Left ventricle myocardium inferior (tissue), 1 donor: ENCODE measurements at regions not wholly inside any gene's neighbourhood (a gene's known extent, or its start where the extent isn't known, plus 50 kb on each side); places are given as distances from the start of the nearest gene placed in this dataset.

Experiments used
- DNase-seq: peaks from one replicate; pipeline ENCODE4 v3.0.0-alpha.2; 2020
- H3K27ac ChIP-seq: fragments of 200-600 bp; replicated peaks from 2 replicates; pipeline ENCODE4 v1.8.0; 2021
- H3K27me3 ChIP-seq: fragments of 200-600 bp; 2 replicates; pipeline ENCODE4 v1.8.0; 2021; ENCODE audit warnings: low read depth
- H3K36me3 ChIP-seq: fragments of 200-600 bp; 2 replicates; pipeline ENCODE4 v1.8.0; 2021
- H3K4me1 ChIP-seq: fragments of 200-600 bp; 2 replicates; pipeline ENCODE4 v1.8.0; 2021
- H3K4me3 ChIP-seq: fragments of 200-600 bp; 2 replicates; pipeline ENCODE4 v1.8.0; 2021; ENCODE audit warnings: mild to moderate bottlenecking, moderate library complexity
- H3K9me3 ChIP-seq: fragments of 200-600 bp; replicated peaks from 2 replicates; pipeline ENCODE4 v1.8.0; 2021
- CTCF ChIP-seq: fragments of 200-600 bp; IDR thresholded peaks from 2 replicates; pipeline ENCODE4 v1.8.0; 2021; ENCODE audit warnings: antibody characterized with exemption, mild to moderate bottlenecking, borderline replicate concordance
- intact Hi-C: fragments of 100-400 bp; cut with micrococcal nuclease; formaldehyde crosslinking; loops from one replicate; pipeline ENCODE4 v1.11.0; 2022
- donor health status: DM: no; HTN: yes; CAD: no; lungs with severe emphysema.

- Histone ChIP-seq H3K36me3 (no peaks in the 10 kb centered on the region), H3K27ac (no peak overlapping the region), H3K27me3 (peaks cover 10% of the 10 kb centered on the region), H3K4me3 (no peak overlapping the region), H3K9me3 (no peaks in the 10 kb centered on the region), H3K4me1 (no peaks in the 10 kb centered on the region)
- intact Hi-C loops = no loop called here
- no peak for TF ChIP-seq CTCF
- DNase-seq = no peak
Observed at GRCh38 chr1:58006421-58007046, 540.0 kb downstream of the OMA1 start.

GRCh38 chr1:58005212-58005611 is 541.3 kb downstream of the OMA1 start:
- Histone ChIP-seq H3K4me3 (no peak overlapping the region), H3K27me3 (peaks cover 16% of the 10 kb centered on the region), H3K9me3 (no peaks in the 10 kb centered on the region), H3K36me3 (no peaks in the 10 kb centered on the region), H3K4me1 (no peaks in the 10 kb centered on the region), H3K27ac (no peak overlapping the region)
- no peak for TF ChIP-seq CTCF
- intact Hi-C loops = no loop called here
- no peak for DNase-seq

GRCh38 chr1:58003988-58004387 is 542.5 kb downstream of the OMA1 start:
- no peak for TF ChIP-seq CTCF
- H3K4me1 ChIP-seq = no peaks in the 10 kb centered on the region
- no peak overlapping the region for H3K27ac ChIP-seq
- DNase-seq = no peak
- no peak overlapping the region for H3K4me3 ChIP-seq
- H3K27me3 ChIP-seq = peaks cover 14% of the 10 kb centered on the region
- no peaks in the 10 kb centered on the region for H3K9me3 ChIP-seq
- intact Hi-C loops = no loop called here
- H3K36me3 ChIP-seq = no peaks in the 10 kb centered on the region

- no peaks in the 10 kb centered on the region for H3K36me3 ChIP-seq
- no peak for TF ChIP-seq CTCF
- H3K4me1 ChIP-seq = no peaks in the 10 kb centered on the region
- peaks cover 1% of the 10 kb centered on the region for H3K9me3 ChIP-seq
- H3K4me3 ChIP-seq = no peak overlapping the region
- peaks cover 13% of the 10 kb centered on the region for H3K27me3 ChIP-seq
- no peak overlapping the region for H3K27ac ChIP-seq
- DNase-seq = no peak
- intact Hi-C loops = no loop called here
Observed at GRCh38 chr1:58003059-58003458, 543.5 kb downstream of the OMA1 start.

- peaks cover 16% of the 10 kb centered on the region for H3K9me3 ChIP-seq
- no peak for DNase-seq
- intact Hi-C loops = no loop called here
- TF ChIP-seq CTCF = no peak
- no peaks in the 10 kb centered on the region for H3K4me1 ChIP-seq
- H3K36me3 ChIP-seq = no peaks in the 10 kb centered on the region
- H3K27me3 ChIP-seq = peaks cover 11% of the 10 kb centered on the region
- H3K27ac ChIP-seq = no peak overlapping the region
- H3K4me3 ChIP-seq = no peak overlapping the region
Observed at GRCh38 chr1:58000821-58001220, 545.7 kb downstream of the OMA1 start.

- Histone ChIP-seq H3K4me3 (no peak overlapping the region), H3K27me3 (peaks cover 12% of the 10 kb centered on the region), H3K36me3 (no peaks in the 10 kb centered on the region), H3K27ac (no peak overlapping the region), H3K9me3 (peaks cover 16% of the 10 kb centered on the region), H3K4me1 (no peaks in the 10 kb centered on the region)
- DNase-seq = no peak
- TF ChIP-seq CTCF = no peak
- intact Hi-C loops = no loop called here
Observed at GRCh38 chr1:58000116-58000515, 546.4 kb downstream of the OMA1 start.
